H1 (cell line): ENCODE measurements at regions not wholly inside any gene's neighbourhood (a gene's known extent, or its start where the extent isn't known, plus 50 kb on each side); places are given as distances from the start of the nearest gene placed in this dataset.
"Not testable (repeated sequence)": the region's sequence is repeated elsewhere in the genome, so short reads cannot be mapped to it uniquely, and the experiment has no call there.

Source experiments
- CTCF ChIA-PET: fragments of 300-600 bp; sonication (Branson Sonifier 250); formaldehyde crosslinking; loops from one replicate; lab custom pipeline; 2021; ENCODE audit not compliant: partially characterized antibody; lab: Charles Lee
- POLR2A ChIA-PET: fragments of 300-600 bp; sonication (Branson Sonifier 250); formaldehyde crosslinking; loops from one replicate; lab custom pipeline; 2021; ENCODE audit warnings: inconsistent platforms; ENCODE audit not compliant: partially characterized antibody; lab: Charles Lee
- DNase-seq, 2 experiments: peaks; one replicate each; pipeline versions ENCODE4 v3.0.0 to v3.0.0-alpha.2; 2010 to 2022; ENCODE audit warnings: low spot score in 2 of 2, low read depth in 1 of 2, mixed read lengths in 1 of 2
- FAIRE-seq: peaks from 2 replicates; lab custom pipeline; 2011; peaks lifted over from hg19 to GRCh38; lab: Jason Lieb, UNC
- H2AFZ ChIP-seq: 2 replicates; pipeline ENCODE4 v1.8.1; 2012; ENCODE audit warnings: low read length, inconsistent platforms
- H2AK5ac ChIP-seq: 2 replicates; pipeline ENCODE4 v1.6.1; 2013; ENCODE audit warnings: low read depth, low read length
- H2BK120ac ChIP-seq: replicated peaks from 2 replicates; pipeline ENCODE3; 2013; ENCODE audit warnings: low read depth, low read length, inconsistent platforms
- H2BK12ac ChIP-seq: 2 replicates; pipeline ENCODE4 v1.6.1; 2013; ENCODE audit warnings: low read depth, low read length
- H2BK15ac ChIP-seq: 2 replicates; pipeline ENCODE4 v1.6.1; 2013; ENCODE audit warnings: low read length
- H2BK20ac ChIP-seq: 2 replicates; pipeline ENCODE4 v1.6.1; 2013; ENCODE audit warnings: low read length
- H2BK5ac ChIP-seq: 2 replicates; pipeline ENCODE4 v1.6.1; 2013; ENCODE audit warnings: low read depth, low read length
- H3K14ac ChIP-seq: 2 replicates; pipeline ENCODE4 v1.6.1; 2013; ENCODE audit warnings: inconsistent platforms; ENCODE audit not compliant: insufficient read length
- H3K18ac ChIP-seq: 2 replicates; pipeline ENCODE4 v1.6.1; 2013; ENCODE audit warnings: low read length; ENCODE audit errors: extremely low read depth
- H3K23ac ChIP-seq: 2 replicates; pipeline ENCODE4 v1.6.1; 2013; ENCODE audit warnings: inconsistent platforms; ENCODE audit not compliant: insufficient read length
- H3K23me2 ChIP-seq: 2 replicates; pipeline ENCODE4 v1.6.1; 2013; ENCODE audit warnings: low read depth, low read length
- H3K27ac ChIP-seq: 2 replicates; pipeline ENCODE4 v1.6.1; 2011; ENCODE audit warnings: low read depth, low read length, inconsistent platforms
- H3K27me3 ChIP-seq, 4 experiments: replicated peaks in 1 of 4; 1 replicate in 1 of 4; 2 replicates in 3 of 4; pipeline versions ENCODE4 v1.6.1 to v1.8.1; 2011 to 2013; ENCODE audit warnings: low read length in 3 of 4, mild to moderate bottlenecking in 3 of 4, inconsistent platforms in 2 of 4, mixed read lengths in 2 of 4, moderate library complexity in 1 of 4; ENCODE audit not compliant: control insufficient read depth in 3 of 4, insufficient read depth in 3 of 4; ENCODE audit errors: extremely low read depth in 1 of 4
- H3K36me3 ChIP-seq, 4 experiments: 2 replicates each; pipeline versions ENCODE4 v1.6.1 to v1.8.1; 2011 to 2013; ENCODE audit warnings: mild to moderate bottlenecking in 4 of 4, low read length in 3 of 4, moderate library complexity in 2 of 4, control low read depth in 1 of 4, inconsistent platforms in 1 of 4; ENCODE audit not compliant: insufficient read depth in 4 of 4, control insufficient read depth in 2 of 4
- H3K4ac ChIP-seq: replicated peaks from 2 replicates; pipeline ENCODE3; 2013; ENCODE audit warnings: low read length, low read depth, mixed read lengths, inconsistent platforms; ENCODE audit not compliant: insufficient read length
- H3K4me1 ChIP-seq, 4 experiments: replicated peaks in 1 of 4; 1 replicate in 1 of 4; 2 replicates in 3 of 4; pipeline versions ENCODE4 v1.6.1 to v1.8.1; 2011 to 2013; ENCODE audit warnings: low read length in 3 of 4, inconsistent platforms in 2 of 4, mixed read lengths in 1 of 4; ENCODE audit not compliant: insufficient read depth in 4 of 4, control insufficient read depth in 3 of 4
- H3K4me2 ChIP-seq, 2 experiments: 2 replicates each; pipeline versions ENCODE4 v1.6.1 to v1.8.1; 2011 to 2013; ENCODE audit warnings: low read depth in 2 of 2, low read length in 2 of 2, control low read depth in 1 of 2, inconsistent platforms in 1 of 2, mild to moderate bottlenecking in 1 of 2; ENCODE audit not compliant: insufficient read depth in 1 of 2
- H3K4me3 ChIP-seq, 4 experiments: fragments of 200-600, 300-600 bp in 1 of 4; sonication (generic), shearing (Covaris generic), sonication (Bioruptor Twin) in 1 of 4; 2 replicates each; pipeline versions ENCODE4 v1.5.1 to v1.8.1; 2011 to 2016; ENCODE audit warnings: low read length in 4 of 4, low read depth in 3 of 4, control low read depth in 2 of 4, inconsistent platforms in 2 of 4, mild to moderate bottlenecking in 2 of 4, mixed read lengths in 1 of 4, moderate library complexity in 1 of 4; ENCODE audit not compliant: insufficient read depth in 2 of 4; ENCODE audit errors: extremely low read depth in 1 of 4
- H3K56ac ChIP-seq: replicated peaks from 2 replicates; pipeline ENCODE3; 2013; ENCODE audit warnings: low read depth, mild to moderate bottlenecking, mixed read lengths, low read length, inconsistent platforms; ENCODE audit not compliant: insufficient read length
- H3K79me1 ChIP-seq: 2 replicates; pipeline ENCODE4 v1.6.1; 2013; ENCODE audit warnings: low read depth, low read length, control low read depth
- H3K79me2 ChIP-seq, 2 experiments: 2 replicates each; pipeline versions ENCODE4 v1.6.1 to v1.8.1; 2012 to 2013; ENCODE audit warnings: low read length in 2 of 2, mild to moderate bottlenecking in 2 of 2, inconsistent platforms in 1 of 2; ENCODE audit not compliant: insufficient read depth in 2 of 2, control insufficient read depth in 1 of 2
- H3K9ac ChIP-seq, 4 experiments: replicated peaks in 1 of 4; 1 replicate in 1 of 4; 2 replicates in 3 of 4; pipeline versions ENCODE4 v1.6.1 to v1.8.1; 2011 to 2013; ENCODE audit warnings: low read depth in 3 of 4, low read length in 3 of 4, control low read depth in 2 of 4, mild to moderate bottlenecking in 2 of 4, moderate library complexity in 2 of 4, inconsistent platforms in 1 of 4; ENCODE audit errors: extremely low read depth in 1 of 4
- H3K9me3 ChIP-seq, 2 experiments: 2 replicates each; pipeline versions ENCODE4 v1.6.1 to v1.8.1; 2012 to 2013; ENCODE audit warnings: mild to moderate bottlenecking in 2 of 2, moderate library complexity in 2 of 2, control low read depth in 1 of 2, inconsistent platforms in 1 of 2, low read depth in 1 of 2, low read length in 1 of 2, mixed read lengths in 1 of 2; ENCODE audit not compliant: insufficient read depth in 2 of 2
- H4K20me1 ChIP-seq, 2 experiments: replicated peaks in 1 of 2; 2 replicates each; pipeline versions ENCODE3 to v1.8.1; 2011 to 2013; ENCODE audit warnings: inconsistent platforms in 2 of 2, low read length in 2 of 2, mild to moderate bottlenecking in 1 of 2; ENCODE audit not compliant: insufficient read depth in 2 of 2, control insufficient read depth in 1 of 2
- H4K5ac ChIP-seq: 2 replicates; pipeline ENCODE4 v1.6.1; 2013; ENCODE audit warnings: low read length, low read depth, mixed read lengths, inconsistent platforms; ENCODE audit not compliant: insufficient read length
- H4K8ac ChIP-seq: 2 replicates; pipeline ENCODE4 v1.8.0; 2013; ENCODE audit warnings: mild to moderate bottlenecking, moderate library complexity, low read length, inconsistent platforms; ENCODE audit not compliant: insufficient read depth; ENCODE audit errors: extremely low read depth
- H4K91ac ChIP-seq: replicated peaks from 2 replicates; pipeline ENCODE3; 2013; ENCODE audit warnings: low read length, mixed read lengths, inconsistent platforms; ENCODE audit not compliant: insufficient read length
- WGBS, 2 experiments: shearing (Covaris generic) in 1 of 2; methylation state at CpG; one replicate each; pipeline versions ENCODE4 v1.1.6 to v1.1.7; 2013 to 2015; ENCODE audit warnings: low lambda C conversion rate in 2 of 2, mixed read lengths in 2 of 2, inconsistent platforms in 1 of 2, low coverage in 1 of 2, missing lambda C conversion rate in 1 of 2; ENCODE audit not compliant: insufficient replicate concordance in 2 of 2, insufficient coverage in 1 of 2, insufficient read length in 1 of 2; ENCODE audit errors: extremely low coverage in 1 of 2, missing lambda C conversion rate in 1 of 2; 5-methylcytosine and 5-hydroxymethylcytosine counted together

DNA sequence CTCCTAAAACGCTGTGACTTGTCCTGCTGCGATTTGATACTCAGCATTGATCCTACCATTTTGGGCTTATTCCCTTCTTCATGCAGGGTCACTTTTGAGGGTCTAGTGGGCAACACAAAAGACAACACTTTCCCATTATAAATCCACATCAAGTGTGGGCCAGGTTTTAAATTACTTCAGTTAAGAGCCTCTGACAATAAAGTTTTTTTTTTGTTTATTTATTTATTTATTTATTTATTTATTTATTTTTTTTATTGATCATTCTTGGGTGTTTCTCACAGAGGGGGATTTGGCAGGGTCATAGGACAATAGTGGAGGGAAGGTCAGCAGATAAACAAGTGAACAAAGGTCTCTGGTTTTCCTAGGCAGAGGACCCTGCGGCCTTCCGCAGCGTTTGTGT lies 176.2 kb upstream of the FBXL17 start:
- H3K23me2 ChIP-seq, H2AK5ac ChIP-seq, FAIRE-seq, H3K27me3 ChIP-seq, H3K27ac ChIP-seq, POLR2A ChIA-PET, H4K91ac ChIP-seq, H3K23ac ChIP-seq, H3K36me3 ChIP-seq, H3K18ac ChIP-seq, H3K9me3 ChIP-seq, H4K20me1 ChIP-seq, H3K14ac ChIP-seq, H3K4ac ChIP-seq, H3K79me1 ChIP-seq, H3K79me2 ChIP-seq, H3K9ac ChIP-seq, H2BK20ac ChIP-seq, H3K56ac ChIP-seq, H4K5ac ChIP-seq, H2BK5ac ChIP-seq, H2AFZ ChIP-seq, H2BK15ac ChIP-seq, H3K4me2 ChIP-seq, H3K4me3 ChIP-seq, H4K8ac ChIP-seq, DNase-seq, CTCF ChIA-PET, H2BK12ac ChIP-seq: not testable (repeated sequence)
- WGBS, 2 experiments: 93% methylated on average over 2 of the region's 5 CpGs; no CpG with 5 or more reads in 1 of the 2 experiments
- Histone ChIP-seq H3K4me1 (peaks cover 0 to 11% (median 2%) of the 10 kb centered on the region in 4 experiments; a peak in 4 of 7 replicates), H2BK120ac (peak overlapping the region; percentile 13)
